Spleen (tissue), 11 donors: ENCODE measurements at regions not wholly inside any gene's neighbourhood (a gene's known extent, or its start where the extent isn't known, plus 50 kb on each side); places are given as distances from the start of the nearest gene placed in this dataset.

Experiments used
- DNase-seq: peaks from one replicate; pipeline ENCODE4 v3.0.0-alpha.2; 2020
- H3K27ac ChIP-seq, 8 donors: fragments of 200-600 bp; sonication (generic) in 7 of 8; 1 replicate in 4 of 8; 2 replicates in 4 of 8; pipeline versions ENCODE4 v1.5.0 to v1.8.0; 2016 to 2021; ENCODE audit warnings: inconsistent platforms in 4 of 8, mild to moderate bottlenecking in 4 of 8, moderate library complexity in 1 of 8
- H3K27me3 ChIP-seq, 7 donors: fragments of 200-600 bp; sonication (generic) in 6 of 7; replicated peaks in 1 of 7; 1 replicate in 4 of 7; 2 replicates in 3 of 7; pipeline versions ENCODE4 v1.5.0 to v1.8.0; 2016 to 2021; ENCODE audit warnings: inconsistent platforms in 3 of 7, mild to moderate bottlenecking in 1 of 7
- H3K36me3 ChIP-seq, 6 donors: fragments of 200-600 bp; sonication (generic) in 5 of 6; 1 replicate in 4 of 6; 2 replicates in 2 of 6; pipeline versions ENCODE4 v1.5.0 to v1.8.0; 2016 to 2021; ENCODE audit warnings: inconsistent platforms in 2 of 6
- H3K4me1 ChIP-seq, 6 donors: fragments of 200-600 bp; sonication (generic) in 5 of 6; 1 replicate in 3 of 6; 2 replicates in 3 of 6; pipeline versions ENCODE4 v1.5.0 to v1.8.0; 2016 to 2021; ENCODE audit warnings: inconsistent platforms in 3 of 6
- H3K4me3 ChIP-seq, 8 donors: fragments of 200-600 bp; sonication (generic) in 7 of 8; 1 replicate in 4 of 8; 2 replicates in 4 of 8; pipeline versions ENCODE4 v1.5.0 to v1.8.0; 2016 to 2021; ENCODE audit warnings: inconsistent platforms in 4 of 8, mild to moderate bottlenecking in 4 of 8, moderate library complexity in 2 of 8
- H3K9me3 ChIP-seq, 8 donors: fragments of 200-600 bp; sonication (generic) in 7 of 8; 1 replicate in 4 of 8; 2 replicates in 4 of 8; pipeline versions ENCODE4 v1.5.0 to v1.8.0; 2016 to 2021; ENCODE audit warnings: inconsistent platforms in 4 of 8
- CTCF ChIP-seq, 11 experiments: fragments of 200-600 bp in 7 of 11; fragments of 450-650 bp in 4 of 11; sonication (generic) in 4 of 11; IDR thresholded peaks in 8 of 11; conservative IDR thresholded peaks in 3 of 11; 1 replicate in 7 of 11; 2 replicates in 4 of 11; pipeline versions ENCODE4 v1.4.0 to v1.8.0; 2016 to 2021; ENCODE audit warnings: antibody characterized with exemption in 11 of 11, inconsistent platforms in 4 of 11, mild to moderate bottlenecking in 1 of 11
- POLR2A ChIP-seq, 3 donors: fragments of 450-650 bp; IDR thresholded peaks; one replicate each; pipeline ENCODE4 v1.5.1; 2017; ENCODE audit warnings: antibody characterized with exemption in 3 of 3, mild to moderate bottlenecking in 1 of 3
- POLR2AphosphoS5 ChIP-seq, 3 donors: sonication (generic); formaldehyde crosslinking; IDR thresholded peaks; one replicate each; pipeline ENCODE4 v1.5.1; 2017; ENCODE audit warnings: antibody characterized with exemption in 3 of 3
- WGBS, 5 donors: extraction: QIAGEN DNeasy Blood & Tissue Kit in 3 of 5; methylation state at CpG; one replicate each; pipeline versions ENCODE4 v1.1.5 to v1.1.7; 2013 to 2018; 5-methylcytosine and 5-hydroxymethylcytosine counted together
- intact Hi-C: fragments of 100-400 bp; cut with DNase I; formaldehyde crosslinking; loops from one replicate; pipeline ENCODE4 v1.15.0; 2023; ENCODE audit warnings: low total_unique reads
- donor health status: healthy with polysubstance abuse.
- donor health status: DM: no; HTN: no; CAD: no; lungs with moderate emphysema.
- donor health status: DM: no; HTN: no; CAD: no.
- donor health status: Bipolar disorder and iron deficiency.
- donor health status: healthy.
- donor health status: DM: no; HTN: no; CAD: no.
- donor health status: DM: yes; HTN: yes; CAD: no.

DNA sequence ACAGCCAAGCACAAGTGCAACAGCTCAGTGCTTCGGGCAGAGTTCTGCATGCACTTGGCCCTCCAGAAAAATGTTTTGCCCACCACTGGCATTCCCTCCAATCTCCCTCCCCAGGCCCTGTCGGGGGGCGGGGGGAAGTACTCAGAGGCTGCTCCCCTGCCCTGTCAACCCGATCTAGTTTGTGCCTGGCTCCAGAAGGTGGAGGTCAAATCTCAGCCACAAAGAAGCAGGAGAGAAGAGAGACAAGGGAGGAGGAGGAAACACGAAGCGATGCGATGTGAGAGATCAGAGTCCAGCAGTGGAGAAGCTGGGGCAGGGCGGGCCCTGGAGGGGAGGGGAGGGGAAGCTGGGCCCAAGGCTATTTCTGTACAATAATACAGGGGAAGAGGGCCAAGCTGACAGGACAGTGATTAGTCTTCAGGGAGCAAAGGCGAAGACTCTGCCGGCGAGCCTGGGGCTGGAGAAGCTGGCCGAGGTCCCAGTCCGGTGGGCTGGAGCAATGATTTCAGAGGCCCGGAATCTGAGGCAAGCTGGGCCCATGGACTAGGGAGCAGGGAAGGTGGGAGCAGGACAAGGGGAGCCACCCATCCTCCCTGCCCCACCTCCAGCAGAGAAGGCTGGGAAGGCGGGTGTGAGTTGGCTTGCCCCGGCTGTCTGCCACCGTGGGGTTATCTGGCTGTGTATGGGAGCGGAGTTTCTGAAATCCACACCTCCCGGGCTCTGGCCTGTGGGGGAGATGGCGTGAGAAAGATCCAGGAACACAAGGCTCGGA lies 167.1 kb downstream of the EFNB1 start:
- no peaks in the 10 kb centered on the region for H3K36me3 ChIP-seq

DNA sequence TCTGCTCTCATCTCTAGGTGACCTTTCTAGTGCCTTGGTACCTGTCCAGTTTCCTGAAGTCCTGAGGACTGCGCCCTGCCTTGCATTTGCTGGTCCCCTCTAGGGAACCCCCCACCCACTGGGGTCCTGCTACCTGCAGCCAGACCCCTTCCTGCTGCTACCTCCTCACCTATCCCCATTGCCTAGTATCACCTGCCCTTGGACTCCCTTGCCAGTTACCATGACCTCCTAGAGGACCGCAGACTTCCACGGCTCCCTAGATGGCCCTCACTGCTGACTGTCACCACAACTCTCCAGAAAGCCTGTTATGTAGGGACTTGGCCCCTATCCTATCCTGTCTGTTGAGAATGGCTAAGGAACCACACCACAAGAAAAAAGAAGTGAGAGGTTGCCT lies 166.6 kb downstream of the EFNB1 start:
- peaks cover 0 to 32% (median 0%) of the 10 kb centered on the region in 7 donors for H3K27me3 ChIP-seq
- H3K4me1 ChIP-seq: peaks cover 0 to 17% (median 0%) of the 10 kb centered on the region in 6 donors
- peak overlapping the region in 4 of 8 donors; percentile 44 to 59 (median 46) for H3K27ac ChIP-seq
- no peaks in the 10 kb centered on the region for H3K36me3 ChIP-seq
- DNase-seq: no peak
- 57 to 80% (median 69%) methylated on average over 2 to 3 of the region's 3 CpGs for WGBS, 5 donors
- no peak overlapping the region for H3K4me3 ChIP-seq
- intact Hi-C loops: no loop called here
- no peaks in the 10 kb centered on the region for H3K9me3 ChIP-seq
- TF ChIP-seq POLR2AphosphoS5 (IDR thresholded peaks at IDR 0.05): no peak
- TF ChIP-seq POLR2A (IDR thresholded peaks at IDR 0.05): no peak
- no peak for TF ChIP-seq CTCF (IDR thresholded peaks at IDR 0.05 in 8 of 11, conservative IDR thresholded peaks at IDR 0.05 in 3 of 11)

More for the DNA sequence above, 167.1 kb downstream of the EFNB1 start:
- no peak for DNase-seq
- TF ChIP-seq POLR2AphosphoS5 (IDR thresholded peaks at IDR 0.05) (peak in 2 of 3 donors; percentile 22 to 47), CTCF (IDR thresholded peaks at IDR 0.05 in 8 of 11, conservative IDR thresholded peaks at IDR 0.05 in 3 of 11) (no peak)
- Histone ChIP-seq H3K9me3 (no peaks in the 10 kb centered on the region), H3K27me3 (peaks cover 0 to 32% (median 0%) of the 10 kb centered on the region in 7 donors), H3K27ac (peak overlapping the region in 6 of 8 donors; percentile 20 to 59 (median 46)), H3K4me3 (no peak overlapping the region), H3K4me1 (peaks cover 0 to 17% (median 0%) of the 10 kb centered on the region in 6 donors)
- intact Hi-C loops: no loop called here
- WGBS, 5 donors: 57 to 66% (median 62%) methylated on average over 13 to 21 of the region's 21 CpGs

DNA sequence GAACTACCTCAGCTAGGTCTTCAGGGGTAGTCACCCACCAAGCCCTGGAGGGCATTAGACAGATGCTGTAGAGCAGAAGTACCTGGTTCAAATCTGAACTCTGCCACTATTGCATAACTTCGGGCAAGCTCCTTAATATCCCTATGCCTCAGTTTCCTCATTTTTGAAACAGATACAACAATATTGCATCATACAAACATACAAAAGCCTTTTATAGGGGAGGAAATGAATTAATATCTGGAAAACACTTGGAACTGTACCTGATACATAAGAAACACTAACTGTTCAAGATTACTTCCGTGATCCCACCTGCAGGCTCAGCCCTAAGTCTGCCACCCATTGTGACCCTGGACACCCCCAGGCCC lies 166.1 kb downstream of the EFNB1 start:
- Histone ChIP-seq H3K9me3 (no peaks in the 10 kb centered on the region), H3K27me3 (peaks cover 0 to 32% (median 0%) of the 10 kb centered on the region in 7 donors), H3K27ac (no peak overlapping the region), H3K4me1 (peaks cover 0 to 17% (median 0%) of the 10 kb centered on the region in 6 donors), H3K36me3 (no peaks in the 10 kb centered on the region), H3K4me3 (no peak overlapping the region)
- 67 to 92% (median 78%) methylated on average over 2 of the region's 2 CpGs for whole genome bisulfite sequencing, 5 donors
- intact Hi-C loops: no loop called here
- TF ChIP-seq POLR2AphosphoS5 (IDR thresholded peaks at IDR 0.05): no peak
- no peak for TF ChIP-seq CTCF (IDR thresholded peaks at IDR 0.05 in 8 of 11, conservative IDR thresholded peaks at IDR 0.05 in 3 of 11)
- TF ChIP-seq POLR2A (IDR thresholded peaks at IDR 0.05): no peak
- no peak for DNase-seq

DNA sequence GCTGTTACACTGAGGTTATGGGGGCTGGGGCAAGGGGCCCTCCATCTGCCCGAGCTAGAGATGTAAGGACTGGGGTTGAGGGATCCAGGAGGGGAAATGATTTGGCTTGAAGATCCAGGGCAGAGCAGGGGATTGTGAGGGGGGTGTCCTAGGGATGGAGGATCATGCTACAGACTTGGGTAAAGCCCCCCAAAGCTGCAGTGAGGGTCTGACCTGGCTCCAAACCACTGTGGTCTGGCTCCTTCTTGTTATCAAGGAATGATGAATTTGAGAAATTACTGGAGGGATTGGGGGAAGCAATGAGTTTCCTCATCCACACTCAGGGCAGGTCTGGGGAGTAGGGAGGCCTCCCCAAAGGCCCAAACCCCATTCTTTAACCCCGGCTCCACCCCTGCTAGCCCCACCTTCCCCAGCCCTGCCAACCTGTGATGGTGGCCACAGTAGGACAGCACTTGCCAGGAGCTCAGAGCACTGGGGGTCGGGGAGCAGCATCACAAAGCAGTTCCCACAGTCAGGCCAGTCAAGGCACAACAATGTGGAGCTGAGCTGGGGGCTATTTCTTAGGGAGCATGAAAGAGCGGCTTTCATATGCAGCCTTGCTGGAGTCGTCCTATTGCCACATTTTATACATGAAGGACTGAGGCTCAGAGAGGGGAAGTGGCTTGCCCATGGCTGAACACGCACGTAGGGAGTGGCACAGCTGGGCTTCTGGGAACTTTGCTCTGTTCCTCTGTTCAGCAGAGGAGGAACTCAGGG lies 165.5 kb downstream of the EFNB1 start:
- H3K27me3 ChIP-seq: peaks cover 0 to 31% (median 0%) of the 10 kb centered on the region in 7 donors
- WGBS, 5 donors: 39 to 70% (median 57%) methylated on average over 4 to 7 of the region's 7 CpGs
- no peak overlapping the region for H3K4me3 ChIP-seq
- H3K36me3 ChIP-seq: no peaks in the 10 kb centered on the region
- DNase-seq: no peak
- no peaks in the 10 kb centered on the region for H3K9me3 ChIP-seq
- intact Hi-C loops: no loop called here
- no peak overlapping the region for H3K27ac ChIP-seq
- TF ChIP-seq POLR2AphosphoS5 (IDR thresholded peaks at IDR 0.05) (no peak), POLR2A (IDR thresholded peaks at IDR 0.05) (no peak), CTCF (IDR thresholded peaks at IDR 0.05 in 8 of 11, conservative IDR thresholded peaks at IDR 0.05 in 3 of 11) (no peak)
- H3K4me1 ChIP-seq: peaks cover 0 to 17% (median 0%) of the 10 kb centered on the region in 6 donors
